OCI-LY3 (cell line): ENCODE measurements at regions not wholly inside any gene's neighbourhood (a gene's known extent, or its start where the extent isn't known, plus 50 kb on each side); places are given as distances from the start of the nearest gene placed in this dataset.

Experiments used
- EZH2phosphoT487 ChIP-seq: fragments of 200-600 bp; shearing (Covaris generic); IDR thresholded peaks from 2 replicates; pipeline ENCODE4 v1.6.1; 2018; ENCODE audit warnings: antibody characterized with exemption, mixed run types, low read depth
- TF ChIP-seq, protein P1 (sequence below): fragments of 200-600, 300-600 bp; sonication (generic); IDR thresholded peaks from 2 replicates; pipeline ENCODE4 v1.5.1; 2014; ENCODE audit warnings: antibody characterized with exemption, low read length, low read depth

DNA sequence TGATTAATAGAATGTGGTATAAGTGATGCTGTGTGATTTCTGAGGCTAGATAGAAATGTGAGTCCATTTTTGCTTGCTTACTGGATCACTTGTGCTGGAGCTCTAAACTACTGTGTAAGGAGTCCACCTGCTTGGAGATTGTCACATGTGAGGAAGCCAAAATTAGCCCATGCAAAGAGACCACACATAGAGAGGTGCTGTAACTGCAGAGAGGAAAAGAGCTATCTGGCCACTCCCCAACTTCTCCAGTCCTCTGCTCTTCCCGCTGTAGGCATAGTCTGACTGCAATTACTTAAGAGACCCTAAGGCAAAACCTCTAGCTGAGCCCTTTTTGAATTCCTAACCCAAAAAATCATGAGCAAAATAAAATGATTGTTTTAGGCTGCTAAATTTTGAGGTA lies 120.6 kb upstream of the FBXO11 start:
- TF ChIP-seq, protein P1, sequence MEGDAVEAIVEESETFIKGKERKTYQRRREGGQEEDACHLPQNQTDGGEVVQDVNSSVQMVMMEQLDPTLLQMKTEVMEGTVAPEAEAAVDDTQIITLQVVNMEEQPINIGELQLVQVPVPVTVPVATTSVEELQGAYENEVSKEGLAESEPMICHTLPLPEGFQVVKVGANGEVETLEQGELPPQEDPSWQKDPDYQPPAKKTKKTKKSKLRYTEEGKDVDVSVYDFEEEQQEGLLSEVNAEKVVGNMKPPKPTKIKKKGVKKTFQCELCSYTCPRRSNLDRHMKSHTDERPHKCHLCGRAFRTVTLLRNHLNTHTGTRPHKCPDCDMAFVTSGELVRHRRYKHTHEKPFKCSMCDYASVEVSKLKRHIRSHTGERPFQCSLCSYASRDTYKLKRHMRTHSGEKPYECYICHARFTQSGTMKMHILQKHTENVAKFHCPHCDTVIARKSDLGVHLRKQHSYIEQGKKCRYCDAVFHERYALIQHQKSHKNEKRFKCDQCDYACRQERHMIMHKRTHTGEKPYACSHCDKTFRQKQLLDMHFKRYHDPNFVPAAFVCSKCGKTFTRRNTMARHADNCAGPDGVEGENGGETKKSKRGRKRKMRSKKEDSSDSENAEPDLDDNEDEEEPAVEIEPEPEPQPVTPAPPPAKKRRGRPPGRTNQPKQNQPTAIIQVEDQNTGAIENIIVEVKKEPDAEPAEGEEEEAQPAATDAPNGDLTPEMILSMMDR = no peak
- no peak for TF ChIP-seq EZH2phosphoT487
